Spleen (tissue), 7 donors: ENCODE measurements at regions not wholly inside any gene's neighbourhood (a gene's known extent, or its start where the extent isn't known, plus 50 kb on each side); places are given as distances from the start of the nearest gene placed in this dataset.

Experiments
- POLR2A ChIP-seq, 3 donors: fragments of 450-650 bp; IDR thresholded peaks; one replicate each; pipeline ENCODE4 v1.5.1; 2017; ENCODE audit warnings: antibody characterized with exemption in 3 of 3, mild to moderate bottlenecking in 1 of 3
- POLR2AphosphoS5 ChIP-seq, 3 donors: sonication (generic); formaldehyde crosslinking; IDR thresholded peaks; one replicate each; pipeline ENCODE4 v1.5.1; 2017; ENCODE audit warnings: antibody characterized with exemption in 3 of 3
- TF ChIP-seq, protein P1 (sequence below), 11 experiments: fragments of 200-600 bp in 7 of 11; fragments of 450-650 bp in 4 of 11; sonication (generic) in 4 of 11; IDR thresholded peaks in 8 of 11; conservative IDR thresholded peaks in 3 of 11; 1 replicate in 7 of 11; 2 replicates in 4 of 11; pipeline versions ENCODE4 v1.4.0 to v1.8.0; 2016 to 2021; ENCODE audit warnings: antibody characterized with exemption in 11 of 11, inconsistent platforms in 4 of 11, mild to moderate bottlenecking in 1 of 11
- donor health status: DM: no; HTN: no; CAD: no; lungs with moderate emphysema.
- donor health status: DM: no; HTN: no; CAD: no.
- donor health status: DM: no; HTN: no; CAD: no.

DNA sequence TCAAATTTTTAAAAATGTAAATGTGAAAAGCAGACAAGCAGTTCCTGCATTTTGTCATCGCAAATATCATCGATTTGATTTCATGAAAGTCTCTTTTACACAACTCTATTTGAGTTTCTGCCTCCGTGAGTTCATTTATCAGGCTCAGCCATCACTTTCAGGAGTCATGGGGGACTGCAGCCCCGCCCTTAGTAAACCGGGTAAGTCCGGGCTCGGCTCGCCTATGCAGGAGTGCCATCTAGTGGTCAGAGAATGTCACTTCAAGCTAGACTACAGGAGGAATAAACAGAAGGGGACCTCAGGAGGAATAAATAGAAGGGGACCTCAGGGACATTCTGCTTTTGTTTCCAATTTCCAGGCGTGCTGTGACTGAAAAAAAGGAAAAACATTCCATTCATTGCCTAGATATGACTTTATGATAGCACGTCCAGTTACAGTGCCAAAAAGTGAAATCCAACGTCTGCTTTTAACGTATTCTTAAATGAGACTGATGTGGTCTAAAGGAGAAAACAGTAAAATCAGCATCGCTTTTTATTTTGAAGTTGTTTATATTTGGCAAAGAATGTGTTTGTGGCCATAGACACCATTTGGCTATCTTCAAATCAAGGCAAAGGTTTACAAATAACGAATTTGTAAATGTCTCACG is 333.9 kb downstream of the HACE1 start:
- TF ChIP-seq POLR2A (IDR thresholded peaks at IDR 0.05) = no peak
- TF ChIP-seq, protein P1, sequence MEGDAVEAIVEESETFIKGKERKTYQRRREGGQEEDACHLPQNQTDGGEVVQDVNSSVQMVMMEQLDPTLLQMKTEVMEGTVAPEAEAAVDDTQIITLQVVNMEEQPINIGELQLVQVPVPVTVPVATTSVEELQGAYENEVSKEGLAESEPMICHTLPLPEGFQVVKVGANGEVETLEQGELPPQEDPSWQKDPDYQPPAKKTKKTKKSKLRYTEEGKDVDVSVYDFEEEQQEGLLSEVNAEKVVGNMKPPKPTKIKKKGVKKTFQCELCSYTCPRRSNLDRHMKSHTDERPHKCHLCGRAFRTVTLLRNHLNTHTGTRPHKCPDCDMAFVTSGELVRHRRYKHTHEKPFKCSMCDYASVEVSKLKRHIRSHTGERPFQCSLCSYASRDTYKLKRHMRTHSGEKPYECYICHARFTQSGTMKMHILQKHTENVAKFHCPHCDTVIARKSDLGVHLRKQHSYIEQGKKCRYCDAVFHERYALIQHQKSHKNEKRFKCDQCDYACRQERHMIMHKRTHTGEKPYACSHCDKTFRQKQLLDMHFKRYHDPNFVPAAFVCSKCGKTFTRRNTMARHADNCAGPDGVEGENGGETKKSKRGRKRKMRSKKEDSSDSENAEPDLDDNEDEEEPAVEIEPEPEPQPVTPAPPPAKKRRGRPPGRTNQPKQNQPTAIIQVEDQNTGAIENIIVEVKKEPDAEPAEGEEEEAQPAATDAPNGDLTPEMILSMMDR (IDR thresholded peaks at IDR 0.05 in 8 of 11, conservative IDR thresholded peaks at IDR 0.05 in 3 of 11) = peak; percentile 42 to 84 (median 74)
- TF ChIP-seq POLR2AphosphoS5 (IDR thresholded peaks at IDR 0.05) = no peak
